ENCODE measurements at regions not wholly inside any gene's neighbourhood (a gene's known extent, or its start where the extent isn't known, plus 50 kb on each side); places are given as distances from the start of the nearest gene placed in this dataset.

DNA sequence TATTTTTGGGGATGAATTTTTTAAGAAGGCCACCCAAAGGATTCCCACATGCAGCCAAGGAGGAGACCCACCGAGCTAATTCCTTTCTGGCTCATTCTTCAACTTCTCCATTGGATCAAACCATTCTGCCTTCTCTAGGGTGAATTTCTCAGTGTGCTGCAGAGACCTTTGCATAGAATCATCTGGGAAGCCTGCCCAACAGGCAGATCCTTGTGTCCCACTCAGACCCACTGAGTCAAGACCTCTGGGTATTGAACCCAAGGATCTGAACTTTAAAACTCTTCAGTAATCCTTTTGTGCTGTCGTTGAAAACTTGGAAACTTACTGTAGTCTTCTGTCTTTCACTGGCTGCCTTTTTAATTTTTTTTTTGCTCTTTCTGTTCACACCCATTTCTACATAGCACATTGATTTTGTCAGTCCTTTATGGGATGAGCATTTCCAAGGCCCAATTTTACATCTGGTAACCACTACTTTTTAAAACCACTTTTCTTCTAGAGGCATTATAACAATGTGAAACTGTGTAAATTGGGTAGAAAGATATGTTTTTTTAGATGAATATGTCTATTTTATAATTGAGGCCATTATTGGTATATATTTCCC lies 120.2 kb downstream of the TSN start:
- no peak for TF ChIP-seq CTCF (IDR thresholded peaks at IDR 0.05)
- Mint-ChIP-seq H3K4me3 (ENCODE audit: unreplicated experiment) (no peak overlapping the region), H3K36me3 (ENCODE audit: unreplicated experiment) (no peaks in the 10 kb centered on the region), H3K4me1 (ENCODE audit: unreplicated experiment) (no peaks in the 10 kb centered on the region), H3K27me3 (ENCODE audit: unreplicated experiment) (peaks cover 20% of the 10 kb centered on the region), H3K9me3 (ENCODE audit: unreplicated experiment) (peaks cover 7% of the 10 kb centered on the region), H3K27ac (ENCODE audit: unreplicated experiment) (no peak overlapping the region)
- no peak for DNase-seq (ENCODE audit: extremely low spot score, unreplicated experiment)

GRCh38 chr2:121877366-121877765 lies 121.9 kb downstream of the TSN start:
- Mint-ChIP-seq H3K27ac (ENCODE audit: unreplicated experiment) (no peak overlapping the region), H3K4me3 (ENCODE audit: unreplicated experiment) (no peak overlapping the region), H3K36me3 (ENCODE audit: unreplicated experiment) (no peaks in the 10 kb centered on the region), H3K9me3 (ENCODE audit: unreplicated experiment) (peaks cover 7% of the 10 kb centered on the region), H3K4me1 (ENCODE audit: unreplicated experiment) (no peaks in the 10 kb centered on the region), H3K27me3 (ENCODE audit: unreplicated experiment) (peaks cover 18% of the 10 kb centered on the region)
- no peak for DNase-seq (ENCODE audit: extremely low spot score, unreplicated experiment)
- no peak for TF ChIP-seq CTCF (IDR thresholded peaks at IDR 0.05)

GRCh38 chr2:121880283-121880682 lies 124.8 kb downstream of the TSN start:
- H3K4me3 Mint-ChIP-seq (ENCODE audit: unreplicated experiment): no peak overlapping the region
- H3K27ac Mint-ChIP-seq (ENCODE audit: unreplicated experiment): no peak overlapping the region
- no peaks in the 10 kb centered on the region for H3K4me1 Mint-ChIP-seq (ENCODE audit: unreplicated experiment)
- H3K36me3 Mint-ChIP-seq (ENCODE audit: unreplicated experiment): no peaks in the 10 kb centered on the region
- peaks cover 25% of the 10 kb centered on the region for H3K27me3 Mint-ChIP-seq (ENCODE audit: unreplicated experiment)
- DNase-seq (ENCODE audit: extremely low spot score, unreplicated experiment): no peak
- H3K9me3 Mint-ChIP-seq (ENCODE audit: unreplicated experiment): peaks cover 7% of the 10 kb centered on the region
- TF ChIP-seq CTCF (IDR thresholded peaks at IDR 0.05): no peak

- DNase-seq (ENCODE audit: extremely low spot score, unreplicated experiment): peak; percentile 62
- peaks cover 7% of the 10 kb centered on the region for H3K9me3 Mint-ChIP-seq (ENCODE audit: unreplicated experiment)
- no peaks in the 10 kb centered on the region for H3K4me1 Mint-ChIP-seq (ENCODE audit: unreplicated experiment)
- peaks cover 29% of the 10 kb centered on the region for H3K27me3 Mint-ChIP-seq (ENCODE audit: unreplicated experiment)
- no peak overlapping the region for H3K27ac Mint-ChIP-seq (ENCODE audit: unreplicated experiment)
- no peak for TF ChIP-seq CTCF (IDR thresholded peaks at IDR 0.05)
- H3K36me3 Mint-ChIP-seq (ENCODE audit: unreplicated experiment): no peaks in the 10 kb centered on the region
- no peak overlapping the region for H3K4me3 Mint-ChIP-seq (ENCODE audit: unreplicated experiment)
These were observed 125.6 kb downstream of the TSN start for GRCh38 chr2:121881038-121881437.

DNA sequence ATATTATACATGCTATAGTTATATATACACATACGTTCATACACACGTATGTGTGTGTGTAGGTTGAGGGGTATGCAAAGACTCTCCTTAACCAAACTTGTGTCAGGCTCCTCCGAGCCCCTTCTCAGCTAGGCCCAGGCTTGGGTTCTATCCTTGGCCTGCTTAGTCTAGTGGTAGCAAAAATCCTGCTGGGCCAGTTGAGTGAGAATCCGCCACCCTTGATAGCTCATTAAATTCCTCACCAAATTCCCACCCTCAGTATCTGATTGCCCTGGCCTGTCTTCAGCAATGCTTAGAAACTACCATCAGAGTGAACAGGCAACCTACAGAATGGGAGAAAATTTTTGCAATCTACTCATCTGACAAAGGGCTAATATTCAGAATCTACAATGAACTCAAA lies 126.5 kb downstream of the TSN start:
- H3K4me1 Mint-ChIP-seq (ENCODE audit: unreplicated experiment): no peaks in the 10 kb centered on the region
- H3K9me3 Mint-ChIP-seq (ENCODE audit: unreplicated experiment): peaks cover 7% of the 10 kb centered on the region
- no peak overlapping the region for H3K4me3 Mint-ChIP-seq (ENCODE audit: unreplicated experiment)
- no peak for DNase-seq (ENCODE audit: extremely low spot score, unreplicated experiment)
- no peaks in the 10 kb centered on the region for H3K36me3 Mint-ChIP-seq (ENCODE audit: unreplicated experiment)
- no peak overlapping the region for H3K27ac Mint-ChIP-seq (ENCODE audit: unreplicated experiment)
- TF ChIP-seq CTCF (IDR thresholded peaks at IDR 0.05): no peak
- H3K27me3 Mint-ChIP-seq (ENCODE audit: unreplicated experiment): peaks cover 29% of the 10 kb centered on the region

Measured in osteocyte (in vitro differentiated cells).